ENCODE measurements at regions not wholly inside any gene's neighbourhood (a gene's known extent, or its start where the extent isn't known, plus 50 kb on each side); places are given as distances from the start of the nearest gene placed in this dataset.
"Not testable (repeated sequence)": the region's sequence is repeated elsewhere in the genome, so short reads cannot be mapped to it uniquely, and the experiment has no call there.

DNA sequence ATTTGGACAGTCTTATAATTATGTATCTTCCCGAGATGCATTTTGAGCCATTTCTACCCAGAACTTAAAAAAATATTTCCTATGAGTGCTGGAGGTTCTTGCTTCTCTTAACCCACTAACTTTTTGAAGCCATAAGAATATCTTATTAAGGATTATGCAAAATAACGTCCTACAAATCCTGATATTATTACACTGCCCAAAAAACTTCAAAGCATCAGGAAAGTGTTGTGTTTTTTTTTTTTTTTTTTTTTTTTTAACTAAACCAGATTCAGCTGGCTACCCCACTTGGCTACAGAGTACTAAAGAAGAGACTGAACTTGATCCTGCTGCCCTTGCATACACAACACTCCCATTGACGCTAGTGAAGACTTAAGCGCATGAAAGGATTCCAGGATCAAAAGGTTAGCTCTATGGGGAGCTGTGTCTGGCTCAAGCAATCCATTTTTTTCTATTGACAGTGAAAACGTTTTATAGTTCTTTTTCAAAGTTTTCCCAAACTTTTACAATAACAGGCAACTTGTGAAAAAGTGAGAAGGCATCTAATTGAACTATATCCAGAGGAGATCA lies 141.4 kb downstream of the KCNRG start:
- no peak for DNase-seq (ENCODE audit: low read depth)

DNA sequence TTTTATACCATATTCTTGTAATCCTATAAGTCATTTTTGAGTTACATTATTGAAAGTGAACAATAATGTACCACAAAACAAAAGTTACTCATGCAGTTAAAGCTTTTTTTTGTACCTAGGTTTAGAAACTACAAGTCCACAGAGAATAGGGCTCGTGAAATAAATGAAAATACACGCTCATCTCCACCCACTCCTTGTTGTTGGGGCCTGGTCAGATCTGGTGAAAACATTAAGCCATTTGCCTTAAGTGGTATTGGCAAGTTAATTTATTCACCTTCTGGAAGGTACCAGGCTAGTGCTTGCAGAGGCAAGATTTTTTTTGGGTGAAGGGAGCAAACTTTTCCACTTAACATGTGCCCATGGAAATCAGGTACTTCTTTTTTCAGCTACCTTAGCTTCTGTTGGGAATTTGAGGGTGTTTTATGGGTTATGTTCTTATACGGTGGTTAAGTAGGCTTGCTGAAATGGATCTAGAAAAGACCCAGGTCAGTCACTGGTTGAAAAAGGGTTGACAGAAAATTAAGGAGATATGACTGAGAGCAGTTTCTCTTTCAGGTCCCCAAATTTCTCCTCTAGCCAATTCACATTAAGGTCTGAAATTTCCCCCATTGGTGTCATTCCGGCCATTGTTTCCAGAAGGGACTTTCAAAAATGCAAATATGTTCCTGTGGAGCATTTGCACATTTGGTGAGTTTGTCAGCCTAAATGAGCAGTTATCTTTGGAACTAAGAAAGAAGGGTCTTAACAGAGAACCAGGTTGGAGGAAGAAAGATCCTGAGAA lies 143.3 kb downstream of the KCNRG start:
- no peak for DNase-seq (ENCODE audit: low read depth)

DNA sequence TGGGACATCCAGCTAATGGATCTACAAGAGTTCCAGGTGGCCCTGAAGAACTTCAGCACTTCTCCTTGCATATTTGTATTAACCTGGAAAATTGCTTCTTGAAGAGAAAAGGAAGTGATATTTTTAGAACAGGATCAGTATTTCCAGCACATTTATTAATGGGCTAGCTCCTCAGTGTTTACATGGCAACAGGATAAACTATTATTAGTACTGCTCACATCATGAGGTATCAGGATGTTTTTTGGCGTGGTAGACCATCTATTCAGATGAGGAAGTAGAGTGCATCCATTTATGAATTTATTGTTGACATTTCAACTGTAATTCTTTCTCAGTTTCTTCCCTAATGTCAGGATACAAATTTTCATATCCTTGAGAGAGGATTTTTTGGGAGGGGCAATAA lies 144.4 kb downstream of the KCNRG start:
- DNase-seq (ENCODE audit: low read depth): no peak

GRCh38 chr13:50161052-50161451 lies 145.8 kb downstream of the KCNRG start:
- no peak for DNase-seq (ENCODE audit: low read depth)

- no peak for DNase-seq (ENCODE audit: low read depth)
These were observed 146.8 kb downstream of the KCNRG start for GRCh38 chr13:50162001-50162400.

DNA sequence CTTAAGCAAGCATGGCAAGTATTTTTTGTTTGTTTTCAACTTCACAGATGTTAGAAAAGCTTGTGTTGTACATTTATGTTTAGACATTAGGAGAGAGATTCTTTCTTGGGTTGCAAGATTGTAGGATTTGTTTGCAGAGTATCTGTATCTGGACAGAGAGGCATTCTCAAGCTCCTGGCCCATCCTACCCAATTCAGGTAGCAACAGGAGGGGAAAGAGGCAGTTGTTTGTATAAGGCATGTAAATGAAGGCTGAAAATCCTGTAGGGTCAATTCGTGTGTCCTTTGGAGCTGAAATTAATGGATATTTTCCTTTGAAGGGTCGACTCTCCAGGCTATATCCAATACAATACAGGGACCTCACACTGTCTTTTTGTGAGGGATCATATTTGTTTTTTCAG lies 147.3 kb downstream of the KCNRG start:
- DNase-seq (ENCODE audit: low read depth): no peak

DNA sequence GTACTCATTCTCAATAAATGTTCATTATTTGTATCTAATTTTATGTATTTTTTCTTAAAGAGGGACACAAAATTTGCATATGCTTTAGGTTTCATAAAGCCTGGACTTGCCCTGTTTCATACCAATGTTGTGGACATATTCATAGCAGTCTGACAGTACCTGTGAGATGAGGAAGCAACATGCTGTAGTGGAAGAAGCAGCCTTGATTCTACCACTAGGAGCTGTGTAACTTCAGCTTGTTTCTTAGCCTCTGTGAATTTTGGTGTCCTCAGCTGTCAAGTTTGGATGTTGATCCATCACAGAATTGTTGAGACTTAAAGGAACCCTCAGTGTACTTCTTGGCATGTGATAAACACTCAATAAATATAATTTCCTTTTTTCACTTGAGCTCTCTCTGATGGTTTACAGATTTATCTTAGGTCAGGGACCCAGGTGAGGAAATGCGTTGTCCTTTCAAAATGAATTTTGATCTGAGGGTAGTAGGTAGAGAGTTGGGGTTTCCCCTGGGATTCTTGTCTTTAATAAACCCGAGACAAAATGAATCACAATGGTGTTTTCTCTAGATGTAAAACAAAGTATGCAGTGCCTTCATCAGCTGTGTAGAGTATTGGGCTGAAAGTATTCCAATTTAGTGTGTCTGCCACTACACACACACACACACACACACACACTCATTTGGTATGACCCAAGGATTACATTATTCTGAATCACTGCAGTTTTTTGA lies 152.1 kb downstream of the KCNRG start:
- DNase-seq (ENCODE audit: low read depth): no peak

- DNase-seq (ENCODE audit: low read depth): no peak
These were observed 152.7 kb downstream of the KCNRG start for GRCh38 chr13:50167967-50168366.

DNA sequence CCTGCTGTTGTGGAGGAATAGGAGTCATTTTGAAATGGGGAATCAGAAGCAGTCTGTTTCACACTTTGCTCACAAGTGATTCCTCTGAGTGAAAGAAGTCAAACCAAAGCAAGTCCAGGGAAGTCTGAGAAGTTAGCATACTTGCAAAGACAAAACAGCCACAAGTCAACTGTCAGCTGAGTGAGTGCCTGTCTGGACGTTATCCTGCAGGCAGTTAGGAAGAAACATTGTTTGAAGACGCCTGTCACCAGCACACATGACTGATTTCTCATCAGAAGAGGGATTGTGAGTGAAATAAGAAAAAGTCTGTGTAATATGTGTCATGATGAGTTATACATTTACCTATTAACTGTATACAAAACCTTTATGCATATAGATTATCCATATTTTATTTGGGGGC lies 153.5 kb downstream of the KCNRG start:
- no peak for DNase-seq (ENCODE audit: low read depth)

DNA sequence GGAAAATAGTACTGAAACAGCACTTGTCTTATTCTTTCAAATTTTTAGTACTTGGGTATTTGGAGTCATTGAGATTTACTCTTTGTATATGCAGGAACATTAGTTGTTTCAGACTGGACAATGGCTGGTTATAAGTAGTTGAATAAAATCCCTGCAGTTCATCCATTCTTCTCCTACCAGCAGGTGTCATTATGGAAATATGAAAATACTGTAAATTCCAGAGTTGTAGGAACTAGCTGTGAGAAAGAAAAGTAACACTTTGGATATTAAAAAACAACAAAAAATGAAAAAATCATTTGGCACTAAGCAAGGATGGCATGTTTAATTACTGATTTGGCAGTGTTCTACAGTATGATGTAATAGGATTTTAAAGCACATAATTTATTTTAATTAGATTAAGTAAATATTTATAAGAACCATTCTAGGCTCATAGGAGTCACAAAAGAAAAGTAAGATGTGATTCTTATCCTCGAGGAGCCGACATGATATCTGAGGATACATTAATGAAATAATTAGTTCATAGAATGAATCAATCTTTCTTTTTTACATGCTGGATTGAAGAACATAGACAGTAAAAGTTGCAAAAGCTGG lies 155.3 kb downstream of the KCNRG start:
- no peak for DNase-seq (ENCODE audit: low read depth)

GRCh38 chr13:50171590-50172282 lies 156.5 kb downstream of the KCNRG start:
- DNase-seq (ENCODE audit: low read depth): no peak

GRCh38 chr13:50173045-50173444 lies 157.8 kb downstream of the KCNRG start:
- DNase-seq (ENCODE audit: low read depth): not testable (repeated sequence)

GRCh38 chr13:50174630-50175029 lies 159.4 kb downstream of the KCNRG start:
- DNase-seq (ENCODE audit: low read depth): no peak

DNA sequence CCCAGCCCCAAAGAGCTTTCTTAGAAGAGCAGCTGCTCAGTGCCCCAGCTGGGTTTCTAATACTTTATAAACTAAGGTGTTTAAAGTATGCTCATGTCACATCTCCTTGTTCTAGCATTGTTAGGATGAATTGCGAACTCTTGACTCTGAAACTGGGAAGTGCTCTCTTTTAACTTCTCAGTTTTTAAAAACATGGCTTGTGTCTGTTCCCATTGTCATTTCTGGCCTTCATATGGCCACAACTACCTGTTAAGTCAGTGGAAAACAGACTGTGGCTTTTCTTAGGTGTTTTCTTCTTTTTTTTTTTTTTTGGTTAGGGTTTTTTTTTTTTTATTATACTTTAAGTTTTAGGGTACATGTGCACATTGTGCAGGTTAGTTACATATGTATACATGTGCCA lies 164.7 kb downstream of the KCNRG start:
- DNase-seq (ENCODE audit: low read depth): no peak

DNA sequence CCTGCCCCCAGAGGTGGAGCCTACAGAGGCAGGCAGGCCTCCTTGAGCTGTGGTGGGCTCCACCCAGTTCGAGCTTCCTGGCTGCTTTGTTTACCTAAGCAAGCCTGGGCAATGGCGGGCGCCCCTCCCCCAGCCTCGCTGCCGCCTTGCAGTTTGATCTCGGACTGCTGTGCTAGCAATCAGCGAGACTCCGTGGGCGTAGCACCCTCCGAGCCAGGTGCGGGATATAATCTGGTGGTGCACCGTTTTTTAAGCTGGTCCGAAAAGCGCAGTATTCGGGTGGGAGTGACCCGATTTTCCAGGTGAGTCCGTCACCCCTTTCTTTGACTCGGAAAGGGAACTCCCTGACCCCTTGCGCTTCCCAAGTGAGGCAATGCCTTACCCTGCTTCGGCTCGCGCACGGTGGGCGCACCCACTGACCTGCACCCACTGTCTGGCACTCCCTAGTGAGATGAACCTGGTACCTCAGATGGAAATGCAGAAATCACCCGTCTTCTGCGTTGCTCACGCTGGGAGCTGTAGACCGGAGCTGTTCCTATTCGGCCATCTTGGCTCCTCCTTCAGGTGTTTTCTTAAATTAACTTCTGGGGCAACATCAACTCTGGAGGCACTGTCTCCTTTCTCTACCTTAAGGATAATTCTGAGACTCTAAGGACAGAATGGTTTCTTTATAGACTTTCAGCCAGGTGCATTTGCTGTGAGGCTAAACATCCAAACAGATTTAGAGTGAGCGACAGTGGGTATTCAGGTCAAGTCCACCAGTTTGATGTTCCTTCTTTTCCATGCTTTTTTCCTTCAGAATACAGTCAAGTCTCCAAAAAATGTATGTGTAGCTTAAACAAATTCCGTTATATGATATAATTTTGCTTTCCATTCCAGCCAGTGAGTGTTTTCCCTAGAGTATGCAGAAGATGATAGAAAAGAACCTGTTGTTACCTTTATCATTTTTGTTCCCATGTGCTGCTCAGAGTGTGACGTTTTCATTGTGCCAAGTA lies 170.8 kb downstream of the KCNRG start:
- not testable (repeated sequence) for DNase-seq (ENCODE audit: low read depth)

- DNase-seq (ENCODE audit: low read depth): no peak
These were observed 172.2 kb downstream of the KCNRG start for GRCh38 chr13:50187352-50188029.

- no peak for DNase-seq (ENCODE audit: low read depth)
These were observed 173.5 kb downstream of the KCNRG start for GRCh38 chr13:50188696-50189095.

DNA sequence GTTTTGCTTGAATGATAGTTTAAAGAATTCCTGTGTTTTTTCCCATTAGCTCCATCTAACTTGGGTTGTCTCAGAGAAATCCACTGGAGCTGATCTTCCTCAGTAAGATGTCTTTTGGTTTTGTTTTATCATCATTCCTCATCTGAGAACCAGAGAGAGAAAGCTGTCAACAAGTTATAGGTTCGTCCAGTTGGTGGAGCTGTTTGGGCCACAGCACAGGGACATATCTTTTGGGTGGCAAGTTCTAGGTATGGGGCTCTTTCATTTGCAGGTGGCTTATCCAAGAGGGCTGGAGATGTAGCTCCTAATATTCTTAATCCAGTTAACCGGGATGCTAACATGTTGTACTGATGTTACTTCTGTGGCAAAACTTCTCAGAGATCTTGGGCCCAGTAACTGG lies 174.2 kb downstream of the KCNRG start:
- DNase-seq (ENCODE audit: low read depth): no peak

- DNase-seq (ENCODE audit: low read depth): no peak
These were observed 175.8 kb downstream of the KCNRG start for GRCh38 chr13:50191004-50191403.

- DNase-seq (ENCODE audit: low read depth): no peak
These were observed 177.1 kb downstream of the KCNRG start for GRCh38 chr13:50192272-50192813.

Measured in stimulated activated CD8-positive, alpha-beta memory T cell treated with anti-CD3 and anti-CD28 coated beads, Interleukin-12 subunit alpha, Interleukin-12 subunit beta, amount 100 ng/mL, for 4 hours (primary cell).